PC-3 (cell line): ENCODE measurements at regions not wholly inside any gene's neighbourhood (a gene's known extent, or its start where the extent isn't known, plus 50 kb on each side); places are given as distances from the start of the nearest gene placed in this dataset.
"Not testable (repeated sequence)": the region's sequence is repeated elsewhere in the genome, so short reads cannot be mapped to it uniquely, and the experiment has no call there.

Experiments used
- ATAC-seq: fragments of 200-7000 bp; cut with Tn5 transposase; 2 replicates; pipeline ENCODE4 v1.9.1; 2020; ENCODE audit warnings: mild to moderate bottlenecking, moderate library complexity
- BruUV-seq: library from RNA; stranded (reverse); fragments of 400-500 nt; replicated peaks from 2 replicates; lab custom pipeline; 2021; lab: Mats Ljungman, UMichigan
- CTCF ChIA-PET: fragments of 300-600 bp; sonication (Branson Sonifier 250); formaldehyde crosslinking; loops from one replicate; lab custom pipeline; 2022; ENCODE audit warnings: antibody characterized with exemption; lab: Charles Lee
- POLR2A ChIA-PET: fragments of 300-600 bp; sonication (Branson Sonifier 250); formaldehyde crosslinking; loops from one replicate; lab custom pipeline; 2022; ENCODE audit warnings: antibody characterized with exemption; ENCODE audit not compliant: unreplicated experiment; lab: Charles Lee
- DNase-seq: peaks from one replicate; pipeline ENCODE4 v3.0.0-alpha.2; 2015
- H2AFZ ChIP-seq: fragments of 300-600 bp; sonication (generic); 2 replicates; pipeline ENCODE4 v1.6.0; 2016; ENCODE audit warnings: antibody characterized with exemption, low read length
- H3F3A ChIP-seq: fragments of 300-600 bp; sonication (generic); one replicate; pipeline ENCODE4 v1.6.0; 2017; ENCODE audit warnings: antibody characterized with exemption, low read length, control low read depth, mild to moderate bottlenecking; ENCODE audit not compliant: unreplicated experiment
- H3K27ac ChIP-seq: fragments of 300-600 bp; sonication (generic); 2 replicates; pipeline ENCODE4 v1.5.1; 2016; ENCODE audit warnings: mild to moderate bottlenecking, low read length
- H3K27me3 ChIP-seq: fragments of 300-600 bp; sonication (generic); 2 replicates; pipeline ENCODE4 v1.6.1; 2016; ENCODE audit warnings: low read length, mixed read lengths
- H3K36me3 ChIP-seq: fragments of 300-600 bp; sonication (generic); 2 replicates; pipeline ENCODE4 v1.6.1; 2016; ENCODE audit warnings: low read depth, mixed run types, low read length, mixed read lengths
- H3K4me1 ChIP-seq: fragments of 300-600 bp; sonication (generic); 2 replicates; pipeline ENCODE4 v1.5.1; 2016; ENCODE audit warnings: low read length; ENCODE audit not compliant: insufficient read depth
- H3K4me2 ChIP-seq: fragments of 300-600 bp; sonication (generic); 2 replicates; pipeline ENCODE4 v1.6.0; 2016; ENCODE audit warnings: low read length
- H3K4me3 ChIP-seq: fragments of 300-600 bp; sonication (generic); 2 replicates; pipeline ENCODE4 v1.5.1; 2016; ENCODE audit warnings: mild to moderate bottlenecking, low read length, mixed read lengths
- H3K79me2 ChIP-seq: fragments of 300-600 bp; sonication (generic); 2 replicates; pipeline ENCODE4 v1.6.1; 2017; ENCODE audit warnings: low read length, mixed read lengths
- H3K9ac ChIP-seq: fragments of 300-600 bp; sonication (generic); 2 replicates; pipeline ENCODE4 v1.6.0; 2016; ENCODE audit warnings: mild to moderate bottlenecking, low read length
- H3K9me2 ChIP-seq: fragments of 300-600 bp; sonication (generic); replicated peaks from 2 replicates; pipeline ENCODE4 v1.6.1; 2016; ENCODE audit warnings: mixed run types, low read length, mixed read lengths
- H3K9me3 ChIP-seq: fragments of 300-600 bp; sonication (generic); 2 replicates; pipeline ENCODE4 v1.6.1; 2016; ENCODE audit warnings: low read length, mixed read lengths
- H4K20me1 ChIP-seq: fragments of 300-600 bp; sonication (generic); 2 replicates; pipeline ENCODE4 v1.6.1; 2016; ENCODE audit warnings: low read length, mixed read lengths
- EZH2 ChIP-seq: fragments of 300-600 bp; sonication (generic); IDR thresholded peaks from one replicate; pipeline ENCODE4 v1.6.1; 2017; ENCODE audit warnings: antibody characterized with exemption, mild to moderate bottlenecking, low read length; ENCODE audit not compliant: unreplicated experiment
- EZH2phosphoT487 ChIP-seq: fragments of 300-600 bp; sonication (generic); IDR thresholded peaks from 2 replicates; pipeline ENCODE4 v1.6.1; 2018; ENCODE audit warnings: mild to moderate bottlenecking, antibody characterized with exemption, low read length, borderline replicate concordance
- intact Hi-C: fragments of 100-400 bp; cut with micrococcal nuclease; formaldehyde crosslinking; loops from 2 replicates; pipeline ENCODE4 v1.9.0; 2023
- TF ChIP-seq, protein P1 (sequence below): fragments of 300-600 bp; sonication (generic); conservative IDR thresholded peaks from 2 replicates; pipeline ENCODE4 v1.5.1; 2017; ENCODE audit warnings: antibody characterized with exemption, low read depth, mild to moderate bottlenecking, low read length

DNA sequence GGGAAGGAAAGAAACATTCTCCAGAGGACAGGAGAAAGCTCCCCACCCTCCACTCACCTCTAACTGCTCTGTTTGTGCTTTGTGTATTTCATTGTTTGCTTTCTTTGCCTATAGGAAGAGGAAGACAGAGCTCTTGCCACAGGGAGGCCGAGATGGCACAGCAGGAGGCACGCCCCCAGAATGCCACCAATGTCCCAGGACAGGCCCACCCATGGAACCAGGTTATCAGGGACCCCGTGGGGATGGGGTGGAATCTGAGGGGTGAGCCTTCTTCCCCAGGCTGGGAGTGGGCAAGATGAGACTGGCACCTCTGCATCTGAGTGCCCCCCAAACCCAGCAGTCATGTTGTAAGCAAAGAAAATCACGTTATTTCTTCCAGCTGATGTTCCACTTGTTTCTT, 155.8 kb downstream of the TBC1D2B start:
- H4K20me1 ChIP-seq: no peaks in the 10 kb centered on the region
- no peaks in the 10 kb centered on the region for H3K9me2 ChIP-seq
- no peaks in the 10 kb centered on the region for H3K4me1 ChIP-seq
- ChIA-PET CTCF (no interaction called here), POLR2A (no interaction called here)
- TF ChIP-seq EZH2 (no peak), EZH2phosphoT487 (no peak)
- TF ChIP-seq, protein P1, sequence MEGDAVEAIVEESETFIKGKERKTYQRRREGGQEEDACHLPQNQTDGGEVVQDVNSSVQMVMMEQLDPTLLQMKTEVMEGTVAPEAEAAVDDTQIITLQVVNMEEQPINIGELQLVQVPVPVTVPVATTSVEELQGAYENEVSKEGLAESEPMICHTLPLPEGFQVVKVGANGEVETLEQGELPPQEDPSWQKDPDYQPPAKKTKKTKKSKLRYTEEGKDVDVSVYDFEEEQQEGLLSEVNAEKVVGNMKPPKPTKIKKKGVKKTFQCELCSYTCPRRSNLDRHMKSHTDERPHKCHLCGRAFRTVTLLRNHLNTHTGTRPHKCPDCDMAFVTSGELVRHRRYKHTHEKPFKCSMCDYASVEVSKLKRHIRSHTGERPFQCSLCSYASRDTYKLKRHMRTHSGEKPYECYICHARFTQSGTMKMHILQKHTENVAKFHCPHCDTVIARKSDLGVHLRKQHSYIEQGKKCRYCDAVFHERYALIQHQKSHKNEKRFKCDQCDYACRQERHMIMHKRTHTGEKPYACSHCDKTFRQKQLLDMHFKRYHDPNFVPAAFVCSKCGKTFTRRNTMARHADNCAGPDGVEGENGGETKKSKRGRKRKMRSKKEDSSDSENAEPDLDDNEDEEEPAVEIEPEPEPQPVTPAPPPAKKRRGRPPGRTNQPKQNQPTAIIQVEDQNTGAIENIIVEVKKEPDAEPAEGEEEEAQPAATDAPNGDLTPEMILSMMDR: no peak
- H3K27me3 ChIP-seq: no peaks in the 10 kb centered on the region
- no peaks in the 10 kb centered on the region for H3K36me3 ChIP-seq
- H3K4me3 ChIP-seq: no peak overlapping the region
- H3K79me2 ChIP-seq: no peaks in the 10 kb centered on the region
- no peak overlapping the region for H3K27ac ChIP-seq
- no peak for ATAC-seq
- H3K4me2 ChIP-seq: no peak overlapping the region
- H3K9ac ChIP-seq: no peak overlapping the region
- no TSS peak for BruUV-seq
- no peak for DNase-seq
- H3K9me3 ChIP-seq: no peaks in the 10 kb centered on the region
- H2AFZ ChIP-seq: no peak overlapping the region
- intact Hi-C loops: no loop called here
- H3F3A ChIP-seq: no peaks in the 10 kb centered on the region

DNA sequence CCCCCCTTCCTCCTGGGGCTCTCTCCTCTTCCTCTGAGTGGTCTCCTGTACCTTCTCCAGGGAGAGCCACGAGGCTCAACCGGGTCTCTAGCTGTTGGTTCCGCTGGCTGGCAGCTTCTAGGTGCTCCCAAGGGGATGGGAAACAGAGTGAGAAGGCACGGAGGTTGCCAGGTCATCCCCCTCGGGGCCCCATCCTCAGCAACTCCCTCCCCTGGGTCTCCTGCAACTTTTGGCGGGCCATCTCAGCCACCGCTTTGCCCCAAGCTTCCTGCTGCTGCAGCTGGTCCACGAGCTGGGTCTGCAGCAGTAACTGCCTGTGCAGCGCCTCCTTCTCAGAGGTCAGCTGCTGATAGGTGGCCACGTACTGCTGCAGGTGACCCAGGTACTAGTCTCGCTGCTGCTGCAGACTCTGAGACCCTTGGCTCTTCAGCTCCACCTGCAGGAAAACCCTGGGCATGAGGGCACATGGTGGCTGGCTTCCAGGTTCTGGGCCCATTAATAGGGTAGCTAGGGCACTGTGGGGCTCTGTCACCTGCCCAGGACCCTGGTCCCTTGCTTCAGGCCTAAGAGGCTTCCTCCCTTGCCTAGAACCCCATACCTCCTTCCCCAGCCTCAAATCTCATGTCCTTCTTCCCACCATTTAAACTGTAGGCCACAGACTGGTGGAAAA, 160.4 kb downstream of the TBC1D2B start:
- H2AFZ ChIP-seq, H3K79me2 ChIP-seq, H3F3A ChIP-seq, POLR2A ChIA-PET, H4K20me1 ChIP-seq, H3K4me1 ChIP-seq, H3K4me2 ChIP-seq, H3K9ac ChIP-seq, intact Hi-C loops, CTCF ChIA-PET, H3K9me3 ChIP-seq, ATAC-seq, BruUV-seq, H3K36me3 ChIP-seq, DNase-seq, H3K9me2 ChIP-seq, H3K4me3 ChIP-seq, H3K27ac ChIP-seq: not testable (repeated sequence)
- peaks cover 10% of the 10 kb centered on the region; the same call in 1 of the 2 replicates for H3K27me3 ChIP-seq

DNA sequence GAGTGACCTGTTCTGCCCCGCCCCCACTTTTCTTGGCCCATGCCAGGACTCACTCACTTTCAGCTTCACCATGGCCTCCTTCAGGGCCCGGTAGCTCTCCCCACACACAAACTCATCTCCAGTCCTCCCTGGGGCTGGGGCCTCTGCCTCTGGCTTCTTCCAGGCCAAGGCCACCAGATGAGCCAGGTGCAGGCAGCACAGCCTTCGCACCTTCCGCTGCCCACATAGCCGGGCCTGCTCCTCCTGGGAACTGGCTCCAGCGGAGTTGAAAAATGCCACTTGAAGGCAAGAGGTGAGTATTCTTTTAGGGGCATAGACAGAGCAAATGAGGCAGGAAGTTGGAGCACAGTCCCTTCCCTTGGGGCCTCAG, 161.6 kb downstream of the TBC1D2B start:
- H3K9me2 ChIP-seq, H3K9me3 ChIP-seq, H3K27ac ChIP-seq, H3K4me2 ChIP-seq, H3K4me1 ChIP-seq, H2AFZ ChIP-seq, H3K9ac ChIP-seq, H3K79me2 ChIP-seq, H3K4me3 ChIP-seq, H3K36me3 ChIP-seq, H4K20me1 ChIP-seq, POLR2A ChIA-PET, DNase-seq, ATAC-seq, H3F3A ChIP-seq, intact Hi-C loops, BruUV-seq: not testable (repeated sequence)
- CTCF ChIA-PET: interaction anchor here (0.5 kb wide), 1 partner anchor 192 kb away, joined by 3 read pairs; no protein-coding TSS in a partner anchor
- H3K27me3 ChIP-seq: peaks cover 10% of the 10 kb centered on the region; the same call in 1 of the 2 replicates
